ENCODE measurements at regions not wholly inside any gene's neighbourhood (a gene's known extent, or its start where the extent isn't known, plus 50 kb on each side); places are given as distances from the start of the nearest gene placed in this dataset.

GRCh38 chr5:25489834-25490538, 845.2 kb upstream of the CDH10 start:
- Histone ChIP-seq H3K4me3 (no peak overlapping the region), H3K4me1 (ENCODE audit: low read depth) (no peaks in the 10 kb centered on the region), H3K9me3 (peaks cover 28% of the 10 kb centered on the region), H3K36me3 (ENCODE audit: low read depth) (no peaks in the 10 kb centered on the region)
- DNase-seq (no peak), ATAC-seq (no peak)
- intact Hi-C loops (cut with DNase I, micrococcal nuclease): no loop called here
- TF ChIP-seq CTCF (IDR thresholded peaks at IDR 0.05): no peak

- no peaks in the 10 kb centered on the region for H3K36me3 ChIP-seq (ENCODE audit: low read depth)
- peaks cover 28% of the 10 kb centered on the region for H3K9me3 ChIP-seq
- H3K4me3 ChIP-seq: no peak overlapping the region
- DNase-seq (no peak), ATAC-seq (no peak)
- H3K4me1 ChIP-seq (ENCODE audit: low read depth): no peaks in the 10 kb centered on the region
- intact Hi-C loops (cut with DNase I, micrococcal nuclease): no loop called here
- TF ChIP-seq CTCF (IDR thresholded peaks at IDR 0.05): no peak
These were observed 843.3 kb upstream of the CDH10 start for GRCh38 chr5:25488119-25488518.

DNA sequence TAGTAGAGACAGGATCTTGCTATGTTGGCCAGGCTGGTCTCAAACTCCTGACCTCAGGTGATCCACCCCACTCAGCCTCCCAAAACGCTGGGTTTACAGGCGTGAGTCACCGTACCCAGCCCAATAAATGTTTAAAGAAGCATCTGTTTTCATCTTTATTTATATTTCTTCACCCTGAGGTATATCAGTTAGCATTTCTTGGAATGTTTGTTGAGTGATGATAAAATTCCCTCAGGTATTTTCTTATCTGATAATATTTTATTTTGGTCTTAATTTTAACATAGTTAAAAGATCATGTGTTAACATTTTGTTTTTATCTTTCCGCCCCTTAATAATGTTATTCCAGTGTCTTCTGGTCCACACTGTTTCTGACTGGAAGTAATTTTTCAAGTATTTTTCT, 839.6 kb upstream of the CDH10 start:
- DNase-seq (no peak), ATAC-seq (no peak)
- intact Hi-C loops (cut with DNase I, micrococcal nuclease): no loop called here
- no peak for TF ChIP-seq CTCF (IDR thresholded peaks at IDR 0.05)
- Histone ChIP-seq H3K4me3 (no peak overlapping the region), H3K9me3 (peaks cover 28% of the 10 kb centered on the region), H3K4me1 (ENCODE audit: low read depth) (no peaks in the 10 kb centered on the region), H3K36me3 (ENCODE audit: low read depth) (no peaks in the 10 kb centered on the region)

GRCh38 chr5:25481463-25481862, 836.7 kb upstream of the CDH10 start:
- intact Hi-C loops (cut with DNase I, micrococcal nuclease): no loop called here
- Histone ChIP-seq H3K4me3 (no peak overlapping the region), H3K36me3 (ENCODE audit: low read depth) (no peaks in the 10 kb centered on the region), H3K9me3 (peaks cover 19% of the 10 kb centered on the region), H3K4me1 (ENCODE audit: low read depth) (no peaks in the 10 kb centered on the region)
- no peak for ATAC-seq
- TF ChIP-seq CTCF (IDR thresholded peaks at IDR 0.05): no peak
- DNase-seq: no peak

DNA sequence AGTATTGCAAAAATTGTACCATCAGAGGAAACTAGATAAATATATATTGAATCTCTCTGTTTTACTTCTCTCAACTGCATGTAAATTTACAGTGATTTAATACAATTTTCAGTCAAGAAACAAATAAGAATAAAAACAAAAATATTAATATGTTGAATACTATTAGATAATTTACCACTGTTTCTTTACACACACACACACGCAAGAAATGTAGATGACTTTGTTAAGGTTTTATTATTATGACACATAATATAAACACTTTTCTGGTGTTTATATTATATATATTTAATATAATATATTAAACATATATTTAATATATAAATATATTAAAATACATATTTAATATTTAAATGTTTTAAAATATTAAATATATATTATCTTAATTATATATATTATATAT, 814.3 kb upstream of the CDH10 start:
- intact Hi-C loops (cut with DNase I, micrococcal nuclease): no loop called here
- DNase-seq: no peak
- no peaks in the 10 kb centered on the region for H3K4me1 ChIP-seq (ENCODE audit: low read depth)
- H3K9me3 ChIP-seq: peaks cover 24% of the 10 kb centered on the region
- no peak overlapping the region for H3K4me3 ChIP-seq
- TF ChIP-seq CTCF (IDR thresholded peaks at IDR 0.05): no peak
- no peaks in the 10 kb centered on the region for H3K36me3 ChIP-seq (ENCODE audit: low read depth)
- no peak for ATAC-seq

GRCh38 chr5:25458628-25459027, 813.9 kb upstream of the CDH10 start:
- ATAC-seq (no peak), DNase-seq (no peak)
- TF ChIP-seq CTCF (IDR thresholded peaks at IDR 0.05): no peak
- no peaks in the 10 kb centered on the region for H3K36me3 ChIP-seq (ENCODE audit: low read depth)
- no peak overlapping the region for H3K4me3 ChIP-seq
- H3K9me3 ChIP-seq: peaks cover 24% of the 10 kb centered on the region
- no peaks in the 10 kb centered on the region for H3K4me1 ChIP-seq (ENCODE audit: low read depth)
- intact Hi-C loops (cut with DNase I, micrococcal nuclease): no loop called here
